GM18873 (cell line): ENCODE measurements at regions not wholly inside any gene's neighbourhood (a gene's known extent, or its start where the extent isn't known, plus 50 kb on each side); places are given as distances from the start of the nearest gene placed in this dataset.
"Not testable (repeated sequence)": the region's sequence is repeated elsewhere in the genome, so short reads cannot be mapped to it uniquely, and the experiment has no call there.

Experiments used
- ATAC-seq: cut with Tn5 transposase; IDR thresholded peaks from one replicate; pipeline ENCODE4 v1.9.1; 2021; ENCODE audit warnings: mild to moderate bottlenecking, moderate library complexity, moderate number of reproducible peaks; ENCODE audit not compliant: unreplicated experiment, low FRiP score

- ATAC-seq = no peak
Observed at GRCh38 chr13:64680739-64681138, 2549.4 kb downstream of the PCDH9 start.

- ATAC-seq = no peak
Observed at GRCh38 chr13:64675255-64675892, 2554.8 kb downstream of the PCDH9 start.

GRCh38 chr13:64674126-64674525 is 2556.0 kb downstream of the PCDH9 start:
- no peak for ATAC-seq

- no peak for ATAC-seq
Observed at GRCh38 chr13:64672751-64673150, 2557.4 kb downstream of the PCDH9 start.

- ATAC-seq = no peak
Observed at GRCh38 chr13:64662887-64663593, 2567.1 kb downstream of the PCDH9 start.

GRCh38 chr13:64648293-64648692 is 2581.8 kb downstream of the PCDH9 start:
- no peak for ATAC-seq

GRCh38 chr13:64643066-64643465 is 2587.1 kb downstream of the PCDH9 start:
- ATAC-seq = no peak

GRCh38 chr13:64640002-64640401 is 2590.1 kb downstream of the PCDH9 start:
- no peak for ATAC-seq

- no peak for ATAC-seq
Observed at GRCh38 chr13:64639206-64639605, 2590.9 kb downstream of the PCDH9 start.

- no peak for ATAC-seq
Observed at GRCh38 chr13:64633948-64634347, 2596.2 kb downstream of the PCDH9 start.

GRCh38 chr13:64627654-64628053 is 2602.5 kb downstream of the PCDH9 start:
- no peak for ATAC-seq

GRCh38 chr13:64626105-64626504 is 2604.0 kb downstream of the PCDH9 start:
- no peak for ATAC-seq

- no peak for ATAC-seq
Observed at GRCh38 chr13:64617231-64617630, 2612.9 kb downstream of the PCDH9 start.

- no peak for ATAC-seq
Observed at GRCh38 chr13:64591971-64592370, 2638.2 kb downstream of the PCDH9 start.

- no peak for ATAC-seq
Observed at GRCh38 chr13:64579331-64579730, 2650.8 kb downstream of the PCDH9 start.

GRCh38 chr13:64568748-64569147 is 2661.4 kb downstream of the PCDH9 start:
- ATAC-seq = no peak

- not testable (repeated sequence) for ATAC-seq
Observed at GRCh38 chr13:64558031-64558430, 2672.1 kb downstream of the PCDH9 start.

- no peak for ATAC-seq
Observed at GRCh38 chr13:64556376-64556775, 2673.8 kb downstream of the PCDH9 start.

GRCh38 chr13:64553411-64554129 is 2676.6 kb downstream of the PCDH9 start:
- no peak for ATAC-seq

GRCh38 chr13:64551755-64552154 is 2678.4 kb downstream of the PCDH9 start:
- no peak for ATAC-seq

GRCh38 chr13:64546371-64546770 is 2683.8 kb downstream of the PCDH9 start:
- ATAC-seq = no peak

- no peak for ATAC-seq
Observed at GRCh38 chr13:64540976-64541375, 2689.2 kb downstream of the PCDH9 start.
